ENCODE measurements at regions not wholly inside any gene's neighbourhood (a gene's known extent, or its start where the extent isn't known, plus 50 kb on each side); places are given as distances from the start of the nearest gene placed in this dataset.

DNA sequence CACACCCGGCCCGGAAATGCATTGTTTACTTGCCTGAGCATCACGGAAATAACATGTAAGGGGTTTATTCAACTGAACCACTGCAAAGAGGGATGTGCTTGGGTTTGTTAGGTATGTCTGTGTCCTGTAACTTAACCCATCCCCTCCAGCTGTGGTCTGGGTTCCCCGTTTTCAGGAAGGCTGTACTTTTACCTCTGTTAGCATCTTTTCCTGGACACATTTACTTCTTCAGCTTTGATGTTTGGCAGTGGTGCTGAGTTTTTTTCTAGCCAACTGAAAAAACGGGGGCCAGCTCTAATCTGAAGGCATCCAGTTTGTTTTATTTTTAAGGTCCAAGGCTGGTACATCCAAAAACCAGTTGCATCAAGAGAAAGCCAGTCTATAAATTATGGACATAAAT lies 561.8 kb downstream of the BNC2 start:
- DNase-seq (no peak), ATAC-seq (ENCODE audit: low read depth) (no peak)
- Mint-ChIP-seq H3K36me3 (no peaks in the 10 kb centered on the region), H3K4me1 (no peaks in the 10 kb centered on the region), H3K27me3 (peaks cover 3% of the 10 kb centered on the region), H3K4me3 (no peak overlapping the region), H3K27ac (no peak overlapping the region), H3K9me3 (no peaks in the 10 kb centered on the region)
- POLR2A ChIA-PET: no interaction called here

DNA sequence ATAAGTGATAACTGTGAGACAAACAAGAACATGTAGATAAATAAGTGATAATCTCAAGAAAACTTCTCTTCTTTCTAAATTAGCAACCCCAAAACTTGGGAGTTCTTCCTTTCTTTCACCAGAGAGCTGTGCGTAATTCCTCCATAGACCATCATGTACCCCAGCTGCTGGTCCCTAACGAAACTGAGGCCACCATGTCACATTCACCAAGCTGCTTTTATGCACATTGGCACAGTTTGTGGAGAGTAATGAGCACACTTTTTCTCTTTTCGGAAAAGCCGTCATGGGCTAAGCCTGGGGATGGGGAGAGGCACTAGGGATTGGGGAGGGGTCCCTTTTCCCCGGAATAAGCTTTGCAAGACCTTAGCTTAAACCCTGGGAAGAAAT lies 561.4 kb downstream of the BNC2 start:
- no peaks in the 10 kb centered on the region for H3K4me1 Mint-ChIP-seq
- no peak overlapping the region for H3K4me3 Mint-ChIP-seq
- no peak for DNase-seq
- no peaks in the 10 kb centered on the region for H3K36me3 Mint-ChIP-seq
- peaks cover 3% of the 10 kb centered on the region for H3K27me3 Mint-ChIP-seq
- H3K27ac Mint-ChIP-seq: no peak overlapping the region
- POLR2A ChIA-PET: no interaction called here
- no peak for ATAC-seq (ENCODE audit: low read depth)
- H3K9me3 Mint-ChIP-seq: no peaks in the 10 kb centered on the region

DNA sequence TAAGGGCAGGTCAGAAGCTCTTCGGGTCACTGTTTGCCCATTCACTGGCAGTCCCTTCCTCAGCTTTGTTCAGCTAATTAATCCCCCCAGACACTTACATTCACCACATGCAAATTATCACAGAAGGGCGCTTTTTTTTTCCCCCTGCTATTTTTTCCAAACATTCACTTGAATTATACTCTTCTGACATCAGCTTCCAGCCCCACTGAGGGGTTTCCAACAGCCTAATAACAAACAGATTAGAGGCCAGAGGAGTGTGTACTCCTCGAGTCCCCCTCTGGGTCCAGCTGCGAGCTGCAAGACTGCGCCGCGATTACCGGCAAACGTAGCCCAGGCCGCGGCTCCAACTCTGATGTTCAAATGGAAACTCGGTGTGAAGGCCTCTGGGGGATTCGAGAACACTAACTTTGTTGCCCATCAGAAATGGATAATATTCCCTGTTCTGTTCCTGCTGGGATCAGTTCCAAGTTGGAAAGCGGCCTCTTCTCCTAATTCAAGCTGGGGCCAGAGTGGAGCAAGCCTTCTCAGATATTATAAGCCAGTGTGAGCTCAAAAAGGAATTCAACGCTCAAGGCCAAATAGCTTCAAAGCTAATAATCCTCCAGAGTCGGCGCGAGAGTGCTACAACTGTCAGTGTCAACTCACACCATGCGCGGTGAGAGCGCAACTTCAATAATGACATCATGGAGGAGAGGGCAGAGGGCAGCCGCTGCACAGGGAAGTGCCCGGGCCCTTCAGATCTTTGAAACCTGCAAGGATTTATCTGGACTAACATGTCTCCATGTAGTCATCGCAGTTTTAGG lies 560.8 kb downstream of the BNC2 start:
- DNase-seq: no peak
- peaks cover 3% of the 10 kb centered on the region for H3K27me3 Mint-ChIP-seq
- H3K36me3 Mint-ChIP-seq: no peaks in the 10 kb centered on the region
- no peak for ATAC-seq (ENCODE audit: low read depth)
- POLR2A ChIA-PET: no interaction called here
- no peaks in the 10 kb centered on the region for H3K4me1 Mint-ChIP-seq
- H3K4me3 Mint-ChIP-seq: no peak overlapping the region
- no peak overlapping the region for H3K27ac Mint-ChIP-seq
- H3K9me3 Mint-ChIP-seq: no peaks in the 10 kb centered on the region

DNA sequence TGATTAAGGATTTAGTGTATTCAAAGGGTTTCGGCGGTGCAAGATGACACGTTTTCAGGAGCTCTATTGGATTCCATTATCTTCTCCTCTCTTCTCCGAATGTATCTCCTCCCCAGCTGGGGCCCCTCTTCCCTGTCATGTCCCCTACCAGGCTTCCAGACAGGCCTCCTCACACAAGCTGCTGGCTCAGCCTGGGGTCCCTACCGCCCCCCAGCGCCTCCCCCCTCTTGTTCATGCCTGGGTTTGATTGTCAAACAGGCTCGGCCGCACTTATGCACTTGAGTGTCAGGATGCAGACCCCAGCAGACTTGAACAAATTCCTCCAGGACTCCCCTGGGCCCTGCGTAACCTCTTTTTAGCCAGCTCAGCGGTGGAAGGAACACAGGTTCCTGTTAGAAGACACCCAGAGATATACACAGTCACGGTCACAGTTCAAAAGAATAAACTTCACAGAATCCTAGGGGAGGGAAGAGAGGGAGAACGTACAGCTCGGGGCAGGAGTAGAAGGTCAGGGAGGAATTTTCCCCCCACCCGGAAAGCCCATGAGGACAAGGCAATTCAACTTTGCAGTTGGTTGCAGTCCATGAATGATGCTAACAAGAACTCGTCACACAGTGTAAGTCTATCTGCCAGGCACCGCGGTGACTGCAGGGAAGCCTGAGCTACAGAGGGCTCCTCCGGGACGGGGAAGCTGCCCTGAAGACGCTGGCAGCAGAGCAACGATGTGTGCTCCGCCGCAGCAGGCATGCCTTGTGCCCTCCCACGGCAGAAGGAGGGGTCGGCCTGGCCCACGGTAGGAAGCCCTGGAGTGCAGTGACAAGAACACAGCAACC lies 560.0 kb downstream of the BNC2 start:
- Mint-ChIP-seq H3K27ac (no peak overlapping the region), H3K4me1 (no peaks in the 10 kb centered on the region), H3K4me3 (no peak overlapping the region), H3K27me3 (peaks cover 3% of the 10 kb centered on the region), H3K36me3 (no peaks in the 10 kb centered on the region), H3K9me3 (no peaks in the 10 kb centered on the region)
- POLR2A ChIA-PET: no interaction called here
- ATAC-seq (ENCODE audit: low read depth) (no peak), DNase-seq (no peak)

DNA sequence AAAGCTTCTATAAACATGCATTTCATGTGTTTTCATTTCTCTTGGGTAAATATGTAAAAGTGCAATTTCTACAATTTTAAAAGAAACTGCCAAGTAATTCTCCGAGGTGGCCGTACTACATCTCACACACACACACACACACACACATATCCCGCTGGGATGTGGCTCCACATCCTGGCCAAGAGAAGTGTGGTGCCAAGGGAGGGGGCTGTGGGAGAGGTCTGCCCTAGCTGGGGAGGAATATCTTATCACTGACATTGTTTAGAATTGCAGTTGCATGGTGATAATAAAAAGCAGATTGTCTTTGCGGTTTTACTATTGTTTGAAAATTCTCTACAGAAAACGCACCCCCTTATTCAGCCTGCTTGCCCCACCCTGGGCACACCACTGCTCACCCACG lies 558.4 kb downstream of the BNC2 start:
- no peak overlapping the region for H3K4me3 Mint-ChIP-seq
- no peaks in the 10 kb centered on the region for H3K36me3 Mint-ChIP-seq
- DNase-seq (no peak), ATAC-seq (ENCODE audit: low read depth) (no peak)
- H3K4me1 Mint-ChIP-seq: no peaks in the 10 kb centered on the region
- H3K9me3 Mint-ChIP-seq: no peaks in the 10 kb centered on the region
- no peak overlapping the region for H3K27ac Mint-ChIP-seq
- POLR2A ChIA-PET: no interaction called here
- no peaks in the 10 kb centered on the region for H3K27me3 Mint-ChIP-seq

DNA sequence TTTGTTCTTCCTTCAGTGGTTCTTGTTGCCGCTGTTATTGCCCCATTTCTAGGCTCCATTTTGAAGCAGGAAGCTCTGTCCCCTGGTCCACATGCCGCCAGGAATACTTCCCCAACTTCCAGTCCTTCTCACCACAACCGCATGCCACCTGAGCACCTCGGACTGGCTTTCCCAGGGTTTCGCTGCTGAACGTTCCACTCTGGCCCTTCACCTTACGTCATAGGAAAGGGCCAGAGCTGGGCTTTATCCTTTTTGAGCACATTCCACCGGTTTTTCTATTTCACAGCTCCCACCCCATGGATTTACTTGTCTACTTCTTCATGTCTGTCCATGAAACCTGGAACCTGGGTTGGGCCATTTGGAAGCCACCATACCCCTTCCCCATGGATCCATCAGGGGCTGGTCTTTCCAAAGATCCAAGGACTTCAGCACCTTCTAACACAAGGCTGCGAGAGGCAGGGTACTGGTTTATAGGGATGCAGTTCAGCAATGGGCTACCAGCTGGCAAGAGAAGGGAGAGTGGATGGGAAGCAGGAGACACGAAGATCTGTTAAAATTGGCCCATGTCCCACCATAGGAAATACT lies 557.4 kb downstream of the BNC2 start:
- no peak overlapping the region for H3K4me3 Mint-ChIP-seq
- no peaks in the 10 kb centered on the region for H3K27me3 Mint-ChIP-seq
- H3K9me3 Mint-ChIP-seq: no peaks in the 10 kb centered on the region
- H3K4me1 Mint-ChIP-seq: no peaks in the 10 kb centered on the region
- no peaks in the 10 kb centered on the region for H3K36me3 Mint-ChIP-seq
- POLR2A ChIA-PET: no interaction called here
- DNase-seq (no peak), ATAC-seq (ENCODE audit: low read depth) (no peak)
- no peak overlapping the region for H3K27ac Mint-ChIP-seq

DNA sequence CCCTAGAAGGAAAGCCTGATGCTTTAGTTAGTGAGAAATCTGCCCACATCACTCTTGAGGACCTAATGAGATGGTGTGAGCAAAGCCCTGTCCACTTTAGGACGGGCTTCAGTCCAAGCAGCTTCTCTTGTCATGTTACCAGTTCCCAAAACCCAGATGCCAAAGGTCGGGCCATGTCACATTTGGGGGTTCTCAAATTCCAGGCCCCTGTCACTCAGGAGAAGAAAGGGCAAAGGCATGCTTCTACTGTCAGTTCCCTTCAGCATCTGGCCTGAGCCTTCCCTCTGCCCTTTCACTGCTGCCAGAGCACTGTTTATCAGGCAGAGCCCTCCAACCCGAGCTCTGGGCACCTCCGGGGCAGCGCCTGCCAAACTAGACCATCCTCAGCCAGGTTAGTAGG lies 556.0 kb downstream of the BNC2 start:
- no peak overlapping the region for H3K4me3 Mint-ChIP-seq
- no peaks in the 10 kb centered on the region for H3K9me3 Mint-ChIP-seq
- DNase-seq: no peak
- ATAC-seq (ENCODE audit: low read depth): no peak
- no peaks in the 10 kb centered on the region for H3K4me1 Mint-ChIP-seq
- POLR2A ChIA-PET: no interaction called here
- no peaks in the 10 kb centered on the region for H3K36me3 Mint-ChIP-seq
- no peak overlapping the region for H3K27ac Mint-ChIP-seq
- H3K27me3 Mint-ChIP-seq: no peaks in the 10 kb centered on the region

DNA sequence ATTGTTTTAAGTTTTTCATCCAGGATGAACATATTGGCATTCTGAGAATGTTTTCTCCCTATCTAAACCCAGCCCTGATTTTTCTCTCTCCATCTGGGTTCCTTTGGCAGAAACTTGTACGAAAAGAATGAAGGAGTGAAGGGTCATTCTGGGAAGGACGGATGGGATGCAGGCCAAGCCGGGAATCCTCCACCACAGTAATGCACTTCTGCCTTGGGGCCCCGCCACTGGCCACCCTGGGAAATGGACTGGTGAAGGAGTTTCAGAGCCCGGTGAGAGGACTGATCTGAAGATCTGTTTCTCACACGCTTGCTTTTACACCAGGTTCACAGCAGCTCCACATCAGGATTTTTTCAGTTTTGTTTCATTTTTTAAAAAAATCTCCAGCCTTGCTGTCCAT lies 554.8 kb downstream of the BNC2 start:
- H3K4me3 Mint-ChIP-seq: no peak overlapping the region
- no peak overlapping the region for H3K27ac Mint-ChIP-seq
- ATAC-seq (ENCODE audit: low read depth) (no peak), DNase-seq (no peak)
- no peaks in the 10 kb centered on the region for H3K36me3 Mint-ChIP-seq
- no peaks in the 10 kb centered on the region for H3K27me3 Mint-ChIP-seq
- POLR2A ChIA-PET: no interaction called here
- no peaks in the 10 kb centered on the region for H3K9me3 Mint-ChIP-seq
- H3K4me1 Mint-ChIP-seq: no peaks in the 10 kb centered on the region

DNA sequence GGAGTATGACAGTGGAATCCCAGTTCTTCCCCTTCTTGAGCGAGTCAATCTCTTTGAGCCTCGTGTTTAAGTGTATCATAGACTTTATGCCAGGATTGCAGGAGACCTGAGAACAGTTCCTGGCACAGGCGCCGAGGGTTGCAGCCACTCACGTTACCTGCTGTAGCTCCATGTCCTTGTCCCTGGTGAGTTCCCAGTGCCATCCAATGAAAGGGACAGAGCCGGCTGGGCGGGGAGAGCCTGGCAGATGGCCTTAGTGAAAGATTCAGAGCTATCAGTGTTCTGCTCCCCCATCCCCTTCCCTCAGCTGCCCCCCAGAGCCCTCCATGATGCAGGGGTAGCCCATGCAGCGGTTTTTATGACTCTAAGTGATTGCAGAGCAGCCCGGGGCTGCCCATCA lies 554.0 kb downstream of the BNC2 start:
- DNase-seq (no peak), ATAC-seq (ENCODE audit: low read depth) (no peak)
- H3K4me1 Mint-ChIP-seq: no peaks in the 10 kb centered on the region
- POLR2A ChIA-PET: no interaction called here
- no peak overlapping the region for H3K4me3 Mint-ChIP-seq
- no peaks in the 10 kb centered on the region for H3K9me3 Mint-ChIP-seq
- H3K27me3 Mint-ChIP-seq: no peaks in the 10 kb centered on the region
- no peaks in the 10 kb centered on the region for H3K36me3 Mint-ChIP-seq
- no peak overlapping the region for H3K27ac Mint-ChIP-seq

DNA sequence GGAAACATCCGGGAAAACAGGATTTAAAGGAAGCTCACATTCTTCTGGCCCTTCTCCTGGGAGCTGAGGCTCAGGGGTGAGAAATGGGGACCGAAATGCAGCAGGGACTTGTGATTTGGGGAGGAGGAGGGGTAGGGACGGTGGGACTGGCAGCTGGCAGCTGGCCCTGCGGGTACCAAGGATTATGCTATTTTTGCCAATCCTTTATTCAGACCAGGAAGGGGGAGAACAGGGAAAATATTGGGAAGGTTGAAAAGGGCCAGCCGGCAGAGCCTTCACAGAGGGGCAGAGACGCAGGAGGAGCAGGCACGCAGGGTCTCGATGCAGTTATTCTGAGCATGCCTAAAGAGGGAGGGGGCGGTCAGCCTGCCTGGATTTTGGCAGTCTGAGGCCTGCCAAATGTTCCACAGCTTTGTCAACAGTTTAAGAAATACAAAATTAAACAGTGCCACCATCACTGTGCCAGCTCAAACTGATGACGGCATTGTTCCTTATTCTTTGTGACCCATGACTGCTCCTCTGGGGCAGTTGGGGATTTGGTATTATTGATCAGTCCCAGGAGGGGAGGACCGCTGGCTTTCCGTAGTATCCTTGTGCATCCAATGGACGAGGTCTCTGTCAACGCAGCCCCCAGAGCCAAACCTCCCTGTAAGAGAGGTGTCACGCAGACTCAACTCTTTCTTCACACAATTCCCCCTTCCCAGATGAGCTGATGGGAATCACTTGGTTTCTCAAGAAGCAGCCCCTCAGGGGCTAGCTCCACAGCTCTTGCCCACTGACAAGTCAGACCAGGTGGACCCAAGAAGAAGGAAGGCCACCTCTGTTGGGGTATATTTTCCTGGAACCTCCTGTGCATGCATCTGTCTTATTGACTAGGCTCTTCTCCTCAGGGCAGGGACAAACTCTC lies 553.3 kb downstream of the BNC2 start:
- no peaks in the 10 kb centered on the region for H3K36me3 Mint-ChIP-seq
- H3K9me3 Mint-ChIP-seq: no peaks in the 10 kb centered on the region
- DNase-seq (no peak), ATAC-seq (ENCODE audit: low read depth) (no peak)
- H3K27ac Mint-ChIP-seq: no peak overlapping the region
- no peaks in the 10 kb centered on the region for H3K27me3 Mint-ChIP-seq
- no peak overlapping the region for H3K4me3 Mint-ChIP-seq
- no peaks in the 10 kb centered on the region for H3K4me1 Mint-ChIP-seq
- POLR2A ChIA-PET: no interaction called here

DNA sequence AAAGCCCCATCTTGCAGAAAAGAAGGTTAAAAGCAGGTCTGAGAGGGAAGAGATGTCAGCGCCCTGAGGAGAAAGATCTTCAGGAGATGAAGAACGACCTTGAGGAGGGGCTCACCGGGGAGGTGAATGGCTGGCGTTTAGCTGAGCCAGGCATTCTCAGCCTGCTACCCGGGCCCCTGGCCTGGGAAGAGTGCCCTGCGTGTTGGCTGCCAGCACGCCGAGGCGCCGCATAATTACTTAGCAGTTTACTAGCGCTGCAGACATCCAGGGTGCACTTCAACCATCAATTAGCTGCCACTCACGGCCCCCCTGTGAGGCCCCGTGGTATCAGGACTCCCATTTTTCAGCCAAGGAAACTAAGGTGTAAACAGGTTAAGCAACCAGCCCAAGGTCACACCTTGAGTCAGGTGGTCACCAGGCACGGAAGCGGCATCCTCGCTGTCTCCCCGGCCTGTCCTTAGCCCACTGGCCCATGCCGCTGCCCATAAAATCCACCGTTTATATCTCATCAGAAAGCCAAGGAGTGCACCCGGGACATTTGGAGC lies 551.9 kb downstream of the BNC2 start:
- Mint-ChIP-seq H3K27ac (no peak overlapping the region), H3K9me3 (no peaks in the 10 kb centered on the region), H3K4me3 (no peak overlapping the region), H3K4me1 (no peaks in the 10 kb centered on the region), H3K36me3 (no peaks in the 10 kb centered on the region), H3K27me3 (no peaks in the 10 kb centered on the region)
- ATAC-seq (ENCODE audit: low read depth) (no peak), DNase-seq (no peak)
- POLR2A ChIA-PET: no interaction called here

DNA sequence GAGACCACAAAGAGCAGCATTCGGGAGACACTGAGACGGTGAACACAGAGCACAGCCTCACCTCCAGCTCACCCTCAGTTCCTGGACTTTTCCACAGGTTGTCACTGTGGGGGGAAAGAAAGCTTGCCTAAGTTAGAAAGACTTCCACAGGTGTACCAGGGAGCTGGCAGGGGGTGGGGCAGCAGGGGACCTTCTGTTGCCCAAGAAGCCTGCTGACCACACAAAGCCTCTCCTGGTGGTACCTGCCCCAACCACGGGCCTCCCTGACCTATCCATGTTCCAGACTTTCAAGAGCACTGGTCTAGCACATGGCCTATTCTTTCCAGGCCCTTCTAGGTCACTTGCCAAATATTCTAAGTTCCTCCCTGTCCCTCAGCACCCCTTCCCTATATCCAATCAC lies 550.8 kb downstream of the BNC2 start:
- Mint-ChIP-seq H3K27me3 (no peaks in the 10 kb centered on the region), H3K36me3 (no peaks in the 10 kb centered on the region), H3K27ac (no peak overlapping the region), H3K9me3 (no peaks in the 10 kb centered on the region), H3K4me1 (no peaks in the 10 kb centered on the region), H3K4me3 (no peak overlapping the region)
- POLR2A ChIA-PET: no interaction called here
- ATAC-seq (ENCODE audit: low read depth) (no peak), DNase-seq (no peak)

DNA sequence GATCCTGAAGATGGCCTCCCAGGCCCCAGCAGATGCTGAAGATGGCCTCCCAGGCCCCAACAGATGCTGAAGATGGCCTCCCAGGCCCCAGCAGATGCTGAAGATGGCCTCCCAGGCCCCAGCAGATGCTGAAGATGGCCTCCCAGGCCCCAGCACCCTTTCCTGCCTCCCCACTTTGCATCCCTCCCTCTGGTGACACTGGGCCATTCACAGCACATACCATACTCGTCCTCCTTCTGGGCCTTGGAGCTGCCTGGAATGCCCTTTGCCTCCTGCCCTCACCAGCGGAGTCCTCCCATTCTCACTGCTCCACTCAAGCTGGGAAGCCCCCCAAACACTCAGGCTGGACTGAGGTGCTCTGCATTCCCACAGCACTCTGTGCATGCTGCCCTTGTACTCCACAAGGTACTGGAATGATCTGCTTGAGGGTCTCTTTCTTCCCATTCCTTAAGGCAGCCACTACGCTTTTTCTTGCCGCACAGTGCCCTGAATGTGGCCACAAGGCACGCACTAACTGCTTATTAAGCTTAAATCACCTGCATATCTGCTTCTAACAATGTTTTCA lies 550.0 kb downstream of the BNC2 start:
- Mint-ChIP-seq H3K4me3 (no peak overlapping the region), H3K36me3 (no peaks in the 10 kb centered on the region), H3K27me3 (no peaks in the 10 kb centered on the region), H3K4me1 (no peaks in the 10 kb centered on the region), H3K9me3 (no peaks in the 10 kb centered on the region), H3K27ac (no peak overlapping the region)
- DNase-seq (no peak), ATAC-seq (ENCODE audit: low read depth) (no peak)
- POLR2A ChIA-PET: no interaction called here

All from activated naive CD8-positive, alpha-beta T cell treated with anti-CD3 and anti-CD28 coated beads, Interleukin-2, amount 10 ng/mL, durations not matched to agents 7 days and 5 days (primary cell).